DND-41 (cell line): ENCODE measurements at regions not wholly inside any gene's neighbourhood (a gene's known extent, or its start where the extent isn't known, plus 50 kb on each side); places are given as distances from the start of the nearest gene placed in this dataset.

Source experiments
- ATAC-seq: fragments of 200-7000 bp; cut with Tn5 transposase; 3 replicates; pipeline ENCODE4 v1.9.1; 2021; ENCODE audit warnings: low read depth; ENCODE audit not compliant: insufficient read depth
- DNase-seq: peaks from one replicate; pipeline ENCODE4 v3.0.0-alpha.2; 2020
- H2AFZ ChIP-seq: 2 replicates; pipeline ENCODE4 v1.6.0; 2012; ENCODE audit warnings: low read depth, low read length
- H3K27ac ChIP-seq: 2 replicates; pipeline ENCODE4 v1.5.1; 2012; ENCODE audit warnings: low read length, inconsistent platforms
- H3K27me3 ChIP-seq: fragments of 200-600 bp; sonication (generic); 2 replicates; pipeline ENCODE4 v1.6.0; 2012; ENCODE audit warnings: low read length, mild to moderate bottlenecking, inconsistent platforms; ENCODE audit not compliant: insufficient read depth, poor library complexity
- H3K36me3 ChIP-seq: 2 replicates; pipeline ENCODE4 v1.5.1; 2012; ENCODE audit warnings: low read length, inconsistent platforms; ENCODE audit not compliant: insufficient read depth
- H3K4me1 ChIP-seq: 2 replicates; pipeline ENCODE4 v1.5.1; 2012; ENCODE audit warnings: mild to moderate bottlenecking, low read length; ENCODE audit not compliant: insufficient read depth
- H3K4me2 ChIP-seq: 2 replicates; pipeline ENCODE4 v1.6.0; 2012; ENCODE audit warnings: mild to moderate bottlenecking, moderate library complexity, low read length, inconsistent platforms; ENCODE audit not compliant: insufficient read depth
- H3K4me3 ChIP-seq, 2 experiments: fragments of 200-600 bp in 1 of 2; shearing (Covaris generic) in 1 of 2; 2 replicates each; pipeline ENCODE4 v1.5.1; 2012 to 2016; ENCODE audit warnings: inconsistent platforms in 2 of 2, low read length in 2 of 2, mild to moderate bottlenecking in 2 of 2, low read depth in 1 of 2, moderate library complexity in 1 of 2
- H3K79me2 ChIP-seq: 2 replicates; pipeline ENCODE4 v1.6.0; 2012; ENCODE audit warnings: low read length, inconsistent platforms; ENCODE audit not compliant: insufficient read depth
- H3K9ac ChIP-seq: 2 replicates; pipeline ENCODE4 v1.6.0; 2012; ENCODE audit warnings: low read depth, mild to moderate bottlenecking, inconsistent platforms, low read length, moderate library complexity
- H3K9me3 ChIP-seq: 2 replicates; pipeline ENCODE4 v1.5.1; 2012; ENCODE audit warnings: low read length, moderate library complexity, mild to moderate bottlenecking, inconsistent platforms; ENCODE audit not compliant: insufficient read depth, severe bottlenecking
- H4K20me1 ChIP-seq: 2 replicates; pipeline ENCODE4 v1.6.0; 2012; ENCODE audit warnings: low read length; ENCODE audit not compliant: insufficient read depth
- CTCF ChIP-seq: IDR thresholded peaks from 2 replicates; pipeline ENCODE4 v1.5.1; 2012; ENCODE audit warnings: borderline replicate concordance, low read length, moderate library complexity, mild to moderate bottlenecking; ENCODE audit not compliant: poor library complexity, severe bottlenecking; ENCODE audit errors: extremely low read depth
- EZH2 ChIP-seq: IDR thresholded peaks from 3 replicates; pipeline ENCODE4 v1.6.1; 2012; ENCODE audit warnings: borderline replicate concordance, low read depth, mild to moderate bottlenecking, moderate library complexity, low read length, inconsistent platforms; ENCODE audit not compliant: severe bottlenecking

- Histone ChIP-seq H3K27me3 (no peaks in the 10 kb centered on the region), H2AFZ (no peak overlapping the region), H3K27ac (no peak overlapping the region), H4K20me1 (no peaks in the 10 kb centered on the region), H3K9ac (no peak overlapping the region), H3K4me3 (no peak overlapping the region), H3K9me3 (no peaks in the 10 kb centered on the region), H3K4me2 (no peak overlapping the region), H3K36me3 (no peaks in the 10 kb centered on the region), H3K4me1 (no peaks in the 10 kb centered on the region), H3K79me2 (no peaks in the 10 kb centered on the region)
- DNase-seq (no peak), ATAC-seq (no peak)
- TF ChIP-seq EZH2: no peak
- no peak for TF ChIP-seq CTCF
These were observed 157.6 kb upstream of the CCDC68 start for GRCh38 chr18:55116863-55117262.

- no peak overlapping the region for H2AFZ ChIP-seq
- ATAC-seq: no peak
These were observed 156.3 kb upstream of the CCDC68 start for GRCh38 chr18:55115606-55116005.

GRCh38 chr18:55114876-55115275 lies 155.6 kb upstream of the CCDC68 start:
- ATAC-seq (no peak), DNase-seq (no peak)
- Histone ChIP-seq H3K27ac (no peak overlapping the region), H3K27me3 (no peaks in the 10 kb centered on the region), H3K36me3 (no peaks in the 10 kb centered on the region), H2AFZ (no peak overlapping the region), H3K9ac (no peak overlapping the region), H3K4me2 (no peak overlapping the region), H3K4me1 (no peaks in the 10 kb centered on the region), H3K9me3 (no peaks in the 10 kb centered on the region), H4K20me1 (no peaks in the 10 kb centered on the region), H3K4me3 (no peak overlapping the region), H3K79me2 (no peaks in the 10 kb centered on the region)
- TF ChIP-seq EZH2 (no peak), CTCF (no peak)

More at GRCh38 chr18:55115606-55116005, 156.3 kb upstream of the CCDC68 start:
- no peak overlapping the region for H3K27ac ChIP-seq
- no peak overlapping the region for H3K9ac ChIP-seq
- no peaks in the 10 kb centered on the region for H4K20me1 ChIP-seq
- no peaks in the 10 kb centered on the region for H3K36me3 ChIP-seq
- no peaks in the 10 kb centered on the region for H3K9me3 ChIP-seq
- no peak for TF ChIP-seq CTCF
- TF ChIP-seq EZH2: no peak
- no peak for DNase-seq
- H3K27me3 ChIP-seq: no peaks in the 10 kb centered on the region
- H3K4me1 ChIP-seq: no peaks in the 10 kb centered on the region
- no peak overlapping the region for H3K4me2 ChIP-seq
- no peak overlapping the region for H3K4me3 ChIP-seq
- H3K79me2 ChIP-seq: no peaks in the 10 kb centered on the region

GRCh38 chr18:55113800-55114199 lies 154.5 kb upstream of the CCDC68 start:
- DNase-seq: no peak
- no peak overlapping the region for H2AFZ ChIP-seq
- no peak overlapping the region for H3K27ac ChIP-seq
- H3K4me1 ChIP-seq: no peaks in the 10 kb centered on the region
- no peak overlapping the region for H3K4me2 ChIP-seq
- no peaks in the 10 kb centered on the region for H3K27me3 ChIP-seq
- TF ChIP-seq CTCF (no peak), EZH2 (no peak)
- H3K9ac ChIP-seq: no peak overlapping the region
- ATAC-seq: no peak
- H3K36me3 ChIP-seq: no peaks in the 10 kb centered on the region
- no peaks in the 10 kb centered on the region for H4K20me1 ChIP-seq
- no peaks in the 10 kb centered on the region for H3K79me2 ChIP-seq
- H3K4me3 ChIP-seq: no peak overlapping the region
- H3K9me3 ChIP-seq: no peaks in the 10 kb centered on the region
